T-helper 2 cell treated with Interferon-gamma antibody and Interleukin-4, amounts not matched to agents 100 ng/mL and 5 ng/mL, for 36 hours (primary cell): ENCODE measurements at regions not wholly inside any gene's neighbourhood (a gene's known extent, or its start where the extent isn't known, plus 50 kb on each side); places are given as distances from the start of the nearest gene placed in this dataset.

Experiments used
- intact Hi-C: fragments of 100-400 bp; cut with micrococcal nuclease; formaldehyde crosslinking; loops from one replicate; pipeline ENCODE4 v1.15.1; 2023

- intact Hi-C loops: loop anchor here (2.0 kb wide), 1 partner anchor 15 kb away; no protein-coding TSS in a partner anchor
These were observed 58.0 kb upstream of the AHI1 start for GRCh38 chr6:135555550-135555949.

GRCh38 chr6:135557582-135557981, 60.0 kb upstream of the AHI1 start:
- intact Hi-C loops: no loop called here

- intact Hi-C loops: loop anchor here (5.0 kb wide), 1 partner anchor 287 kb away; the partner anchor contains the start of gene PDE7B
These were observed 68.1 kb upstream of the AHI1 start for GRCh38 chr6:135565605-135566004.

- intact Hi-C loops: loop anchor here (5.0 kb wide), 1 partner anchor 286 kb away; the partner anchor contains the start of gene PDE7B
These were observed 69.0 kb upstream of the AHI1 start for GRCh38 chr6:135566311-135567068.

- intact Hi-C loops: loop anchor here (1.0 to 5.0 kb wide), 4 partner anchors 19 to 285 kb away; partner anchors contain the start of gene PDE7B
These were observed 70.0 kb upstream of the AHI1 start for GRCh38 chr6:135567375-135568083.

- intact Hi-C loops: loop anchor here (1.0 to 5.0 kb wide), 4 partner anchors 18 to 284 kb away; partner anchors contain the start of gene PDE7B
These were observed 70.8 kb upstream of the AHI1 start for GRCh38 chr6:135568379-135568778.

GRCh38 chr6:135572051-135572450, 74.5 kb upstream of the AHI1 start:
- intact Hi-C loops: no loop called here

GRCh38 chr6:135575629-135576028, 78.1 kb upstream of the AHI1 start:
- intact Hi-C loops: no loop called here

- intact Hi-C loops: no loop called here
These were observed 78.5 kb upstream of the AHI1 start for GRCh38 chr6:135576055-135576454.

- intact Hi-C loops: loop anchor here (1.0 kb wide), 1 partner anchor 10 kb away; no protein-coding TSS in a partner anchor
These were observed 79.6 kb upstream of the AHI1 start for GRCh38 chr6:135577059-135577538.

GRCh38 chr6:135578976-135579375, 81.4 kb upstream of the AHI1 start:
- intact Hi-C loops: no loop called here

GRCh38 chr6:135581211-135581610, 83.7 kb upstream of the AHI1 start:
- intact Hi-C loops: no loop called here

- intact Hi-C loops: no loop called here
These were observed 85.8 kb upstream of the AHI1 start for GRCh38 chr6:135583256-135583761.

GRCh38 chr6:135586388-135586787, 88.8 kb upstream of the AHI1 start:
- intact Hi-C loops: loop anchor here (1.0 kb wide), 1 partner anchor 18 kb away; no protein-coding TSS in a partner anchor

- intact Hi-C loops: loop anchor here (1.0 kb wide), 4 partner anchors 10 to 49 kb away; no protein-coding TSS in a partner anchor
These were observed 89.3 kb upstream of the AHI1 start for GRCh38 chr6:135586844-135587243.

- intact Hi-C loops: no loop called here
These were observed 94.7 kb upstream of the AHI1 start for GRCh38 chr6:135592276-135592675.

- intact Hi-C loops: no loop called here
These were observed 96.5 kb upstream of the AHI1 start for GRCh38 chr6:135594000-135594399.

- intact Hi-C loops: no loop called here
These were observed 102.7 kb upstream of the AHI1 start for GRCh38 chr6:135600086-135600702.

GRCh38 chr6:135600931-135601330, 103.4 kb upstream of the AHI1 start:
- intact Hi-C loops: no loop called here

- intact Hi-C loops: no loop called here
These were observed 104.3 kb upstream of the AHI1 start for GRCh38 chr6:135601857-135602256.

- intact Hi-C loops: no loop called here
These were observed 105.7 kb upstream of the AHI1 start for GRCh38 chr6:135603249-135603648.
